ENCODE measurements at regions not wholly inside any gene's neighbourhood (a gene's known extent, or its start where the extent isn't known, plus 50 kb on each side); places are given as distances from the start of the nearest gene placed in this dataset.

- DNase-seq, result no peak
Observed at GRCh38 chr3:83765956-83766355, 1192.8 kb upstream of the CADM2 start.

- no peak for DNase-seq
Observed at GRCh38 chr3:83769791-83770663, 1188.8 kb upstream of the CADM2 start.

- DNase-seq, result no peak
Observed at GRCh38 chr3:83770664-83771402, 1188.0 kb upstream of the CADM2 start.

GRCh38 chr3:83802801-83803200, 1156.0 kb upstream of the CADM2 start:
- no peak for DNase-seq

GRCh38 chr3:83807511-83807910, 1151.3 kb upstream of the CADM2 start:
- no peak for DNase-seq

GRCh38 chr3:83813176-83813575, 1145.6 kb upstream of the CADM2 start:
- DNase-seq, result no peak

- no peak for DNase-seq
Observed at GRCh38 chr3:83816653-83817052, 1142.1 kb upstream of the CADM2 start.

- no peak for DNase-seq
Observed at GRCh38 chr3:83821506-83821905, 1137.3 kb upstream of the CADM2 start.

GRCh38 chr3:83823095-83823494, 1135.7 kb upstream of the CADM2 start:
- no peak for DNase-seq

- DNase-seq, result no peak
Observed at GRCh38 chr3:83835040-83835439, 1123.7 kb upstream of the CADM2 start.

- no peak for DNase-seq
Observed at GRCh38 chr3:83842511-83842910, 1116.3 kb upstream of the CADM2 start.

GRCh38 chr3:83843716-83844115, 1115.1 kb upstream of the CADM2 start:
- no peak for DNase-seq

GRCh38 chr3:83849106-83849730, 1109.6 kb upstream of the CADM2 start:
- no peak for DNase-seq

- DNase-seq, result no peak
Observed at GRCh38 chr3:83863380-83863779, 1095.4 kb upstream of the CADM2 start.

- no peak for DNase-seq
Observed at GRCh38 chr3:83868909-83869567, 1089.8 kb upstream of the CADM2 start.

GRCh38 chr3:83873550-83873949, 1085.2 kb upstream of the CADM2 start:
- DNase-seq, result no peak

GRCh38 chr3:83877910-83878309, 1080.9 kb upstream of the CADM2 start:
- no peak for DNase-seq

GRCh38 chr3:83882701-83883100, 1076.1 kb upstream of the CADM2 start:
- no peak for DNase-seq

- DNase-seq, result no peak
Observed at GRCh38 chr3:83890039-83890762, 1068.6 kb upstream of the CADM2 start.

GRCh38 chr3:83890763-83891135, 1068.0 kb upstream of the CADM2 start:
- DNase-seq, result no peak

- DNase-seq, result no peak
Observed at GRCh38 chr3:83894223-83894622, 1064.6 kb upstream of the CADM2 start.

- DNase-seq, result no peak
Observed at GRCh38 chr3:83895892-83896291, 1062.9 kb upstream of the CADM2 start.

Measured in NCI-H510A treated with DMSO at 0.1 percent for 48 hours (cell line).